Right lobe of liver (tissue), 6 donors: ENCODE measurements at regions not wholly inside any gene's neighbourhood (a gene's known extent, or its start where the extent isn't known, plus 50 kb on each side); places are given as distances from the start of the nearest gene placed in this dataset.

Source experiments
- ATAC-seq, 4 donors: fragments of 200-7000 bp; cut with Tn5 transposase; one replicate each; pipeline ENCODE4 v1.9.1; 2020; ENCODE audit warnings: mild to moderate bottlenecking in 4 of 4, moderate library complexity in 4 of 4
- DNase-seq, 3 donors: peaks; one replicate each; pipeline ENCODE4 v3.0.0-alpha.2; 2020
- H3K27ac ChIP-seq, 3 donors: fragments of 200-600 bp; one replicate each; pipeline ENCODE4 v1.8.0; 2022
- H3K27me3 ChIP-seq, 2 donors: fragments of 200-600 bp; one replicate each; pipeline ENCODE4 v1.8.0; 2022
- H3K36me3 ChIP-seq, 4 donors: fragments of 200-600 bp; sonication (generic) in 1 of 4; one replicate each; pipeline versions ENCODE4 v1.5.1 to v1.8.0; 2017 to 2022; ENCODE audit warnings: control low read depth in 1 of 4
- H3K4me1 ChIP-seq, 4 donors: fragments of 200-600 bp; sonication (generic) in 1 of 4; one replicate each; pipeline versions ENCODE4 v1.5.1 to v1.8.0; 2017 to 2022; ENCODE audit warnings: control low read depth in 1 of 4
- H3K4me3 ChIP-seq, 3 donors: fragments of 200-600 bp; one replicate each; pipeline ENCODE4 v1.8.0; 2022
- H3K9me3 ChIP-seq, 4 donors: fragments of 200-600 bp; sonication (generic) in 1 of 4; one replicate each; pipeline versions ENCODE4 v1.5.1 to v1.8.0; 2017 to 2022; ENCODE audit warnings: control low read depth in 1 of 4
- CTCF ChIP-seq, 4 donors: fragments of 200-600 bp in 3 of 4; fragments of 450-650 bp in 1 of 4; IDR thresholded peaks; one replicate each; pipeline versions ENCODE4 v1.5.1 to v1.8.0; 2016 to 2022; ENCODE audit warnings: antibody characterized with exemption in 4 of 4, mild to moderate bottlenecking in 2 of 4
- POLR2A ChIP-seq: fragments of 450-650 bp; IDR thresholded peaks from one replicate; pipeline ENCODE4 v1.6.1; 2017; ENCODE audit warnings: antibody characterized with exemption, mild to moderate bottlenecking
- WGBS: methylation state at CpG from one replicate; pipeline ENCODE4 v1.1.6; 2018; ENCODE audit warnings: low coverage, low lambda C conversion rate; ENCODE audit not compliant: insufficient coverage; ENCODE audit errors: missing lambda C conversion rate; 5-methylcytosine and 5-hydroxymethylcytosine counted together
- intact Hi-C, 2 donors: fragments of 100-400 bp; cut with DNase I; formaldehyde crosslinking; loops; one replicate each; pipeline versions ENCODE4 v1.11.2 to v1.14.1; 2022
- donor health status: DM: no; HTN: yes; CAD: no.
- donor health status: DM: no; HTN: no; CAD: no.
- donor health status: DM: no; HTN: no; CAD: no.
- donor health status: DM: no; HTN: yes; CAD: no.
- donor health status: DM: no; HTN: yes; CAD: no.

GRCh38 chr4:41414412-41414779 is 123.6 kb upstream of the LIMCH1 start:
- 78% methylated on average over 6 of the region's 7 CpGs for WGBS
- TF ChIP-seq POLR2A (no peak), CTCF (IDR thresholded peaks at IDR 0.05) (no peak)

DNA sequence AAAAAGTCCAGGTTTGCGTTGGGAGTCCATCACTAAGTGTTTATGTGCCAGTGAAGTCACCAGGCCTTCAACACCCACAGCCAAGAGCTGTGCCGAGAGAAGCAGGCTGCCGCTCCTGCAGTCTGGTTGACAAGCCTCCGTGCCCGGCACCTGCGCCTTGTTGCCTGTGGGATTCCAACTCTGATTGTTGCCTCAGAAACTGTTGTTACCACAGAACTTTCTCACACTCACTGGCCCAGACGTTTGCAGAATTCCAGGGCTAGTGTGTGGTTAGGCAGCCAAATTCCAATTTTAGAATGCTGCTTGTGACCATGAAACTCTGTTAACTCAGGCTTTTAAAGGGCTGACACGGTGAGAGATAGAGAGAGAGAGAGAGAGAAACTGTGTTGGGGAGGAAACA is 119.5 kb upstream of the LIMCH1 start:
- Histone ChIP-seq H3K27ac (no peak overlapping the region), H3K4me3 (no peak overlapping the region), H3K9me3 (no peaks in the 10 kb centered on the region), H3K36me3 (no peaks in the 10 kb centered on the region), H3K4me1 (no peaks in the 10 kb centered on the region), H3K27me3 (no peaks in the 10 kb centered on the region)
- 0% methylated on average over 2 of the region's 8 CpGs for WGBS
- peak in 1 of 3 donors; percentile 51 for DNase-seq
- TF ChIP-seq CTCF (IDR thresholded peaks at IDR 0.05) (no peak), POLR2A (no peak)
- intact Hi-C loops: no loop called here
- peak in 3 of 4 donors; percentile 11 to 22 (median 14) for ATAC-seq

More at GRCh38 chr4:41414412-41414779, 123.6 kb upstream of the LIMCH1 start:
- H3K4me3 ChIP-seq: no peak overlapping the region
- no peaks in the 10 kb centered on the region for H3K27me3 ChIP-seq
- no peaks in the 10 kb centered on the region for H3K9me3 ChIP-seq
- ATAC-seq (no peak), DNase-seq (no peak)
- intact Hi-C loops: no loop called here
- H3K36me3 ChIP-seq: no peaks in the 10 kb centered on the region
- H3K27ac ChIP-seq: no peak overlapping the region
- H3K4me1 ChIP-seq: no peaks in the 10 kb centered on the region

- no peaks in the 10 kb centered on the region for H3K36me3 ChIP-seq
- WGBS: 73% methylated on average over 6 of the region's 6 CpGs
- no peaks in the 10 kb centered on the region for H3K9me3 ChIP-seq
- no peak for TF ChIP-seq POLR2A
- no peak for TF ChIP-seq CTCF (IDR thresholded peaks at IDR 0.05)
- H3K27ac ChIP-seq: no peak overlapping the region
- H3K4me1 ChIP-seq: no peaks in the 10 kb centered on the region
- no peak for DNase-seq
- intact Hi-C loops: no loop called here
- ATAC-seq: no peak
- no peak overlapping the region for H3K4me3 ChIP-seq
- H3K27me3 ChIP-seq: no peaks in the 10 kb centered on the region
These were observed 117.4 kb upstream of the LIMCH1 start for GRCh38 chr4:41420541-41420940.

- TF ChIP-seq POLR2A (no peak), CTCF (IDR thresholded peaks at IDR 0.05) (no peak)
- Histone ChIP-seq H3K4me3 (no peak overlapping the region), H3K4me1 (peaks cover 0 to 17% (median 8%) of the 10 kb centered on the region in 4 donors), H3K9me3 (no peaks in the 10 kb centered on the region), H3K27ac (no peak overlapping the region), H3K36me3 (no peaks in the 10 kb centered on the region), H3K27me3 (no peaks in the 10 kb centered on the region)
- WGBS: 80% methylated on average over 3 of the region's 3 CpGs
- DNase-seq: no peak
- intact Hi-C loops: no loop called here
- no peak for ATAC-seq
These were observed 114.8 kb upstream of the LIMCH1 start for GRCh38 chr4:41423117-41423516.

DNA sequence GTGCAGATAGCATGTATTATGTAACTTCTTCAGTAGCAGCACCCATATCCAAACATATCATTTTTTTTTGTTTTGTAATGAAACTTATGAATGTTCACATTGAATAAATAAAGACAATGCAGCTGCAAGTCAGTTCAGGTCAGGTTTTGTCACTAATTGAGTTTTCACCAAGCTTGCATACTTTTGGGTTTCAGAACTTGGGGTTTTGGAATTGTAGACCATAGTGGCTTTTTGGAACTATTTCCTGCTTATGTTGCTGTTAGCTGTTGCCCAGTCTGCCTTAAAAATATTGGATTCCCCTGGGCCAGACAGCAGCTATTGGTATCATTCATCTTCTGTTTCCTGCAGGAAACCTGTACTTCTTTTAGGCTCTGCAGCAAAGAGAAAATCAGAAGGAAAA is 113.4 kb upstream of the LIMCH1 start:
- Histone ChIP-seq H3K4me1 (peaks cover 0 to 24% (median 11%) of the 10 kb centered on the region in 4 donors), H3K27me3 (no peaks in the 10 kb centered on the region), H3K4me3 (no peak overlapping the region), H3K36me3 (no peaks in the 10 kb centered on the region), H3K27ac (peak overlapping the region in 1 of 3 donors; percentile 24), H3K9me3 (no peaks in the 10 kb centered on the region)
- intact Hi-C loops: no loop called here
- ATAC-seq (no peak), DNase-seq (no peak)
- TF ChIP-seq POLR2A (no peak), CTCF (IDR thresholded peaks at IDR 0.05) (no peak)
